ENCODE measurements at regions not wholly inside any gene's neighbourhood (a gene's known extent, or its start where the extent isn't known, plus 50 kb on each side); places are given as distances from the start of the nearest gene placed in this dataset.

DNA sequence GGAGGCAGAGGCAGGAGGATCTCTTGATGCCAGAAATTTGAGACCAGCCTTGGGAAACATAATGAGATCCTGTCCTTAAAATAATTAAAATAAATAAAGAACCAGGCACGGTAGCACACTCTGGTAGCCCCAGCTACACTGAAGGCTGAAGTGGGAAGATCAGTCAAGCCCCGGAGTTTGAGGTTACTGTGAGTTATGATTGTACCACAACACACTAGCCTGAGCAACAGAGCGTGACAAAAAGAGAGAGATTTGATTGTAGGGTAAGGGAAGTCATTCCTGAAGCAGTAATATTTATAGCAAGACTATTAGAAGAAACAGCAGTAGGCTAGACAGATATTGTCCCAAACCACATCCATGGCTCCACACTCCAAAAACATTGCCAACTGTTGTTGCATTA, 1408.4 kb upstream of the TENM4 start:
- TF ChIP-seq, protein P1, sequence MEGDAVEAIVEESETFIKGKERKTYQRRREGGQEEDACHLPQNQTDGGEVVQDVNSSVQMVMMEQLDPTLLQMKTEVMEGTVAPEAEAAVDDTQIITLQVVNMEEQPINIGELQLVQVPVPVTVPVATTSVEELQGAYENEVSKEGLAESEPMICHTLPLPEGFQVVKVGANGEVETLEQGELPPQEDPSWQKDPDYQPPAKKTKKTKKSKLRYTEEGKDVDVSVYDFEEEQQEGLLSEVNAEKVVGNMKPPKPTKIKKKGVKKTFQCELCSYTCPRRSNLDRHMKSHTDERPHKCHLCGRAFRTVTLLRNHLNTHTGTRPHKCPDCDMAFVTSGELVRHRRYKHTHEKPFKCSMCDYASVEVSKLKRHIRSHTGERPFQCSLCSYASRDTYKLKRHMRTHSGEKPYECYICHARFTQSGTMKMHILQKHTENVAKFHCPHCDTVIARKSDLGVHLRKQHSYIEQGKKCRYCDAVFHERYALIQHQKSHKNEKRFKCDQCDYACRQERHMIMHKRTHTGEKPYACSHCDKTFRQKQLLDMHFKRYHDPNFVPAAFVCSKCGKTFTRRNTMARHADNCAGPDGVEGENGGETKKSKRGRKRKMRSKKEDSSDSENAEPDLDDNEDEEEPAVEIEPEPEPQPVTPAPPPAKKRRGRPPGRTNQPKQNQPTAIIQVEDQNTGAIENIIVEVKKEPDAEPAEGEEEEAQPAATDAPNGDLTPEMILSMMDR (IDR thresholded peaks at IDR 0.05; ENCODE audit: low read depth, low read length, missing control alignments) = no peak
- no peak overlapping the region for H3K4me3 ChIP-seq (replicated peaks; ENCODE audit: low read depth, low read length)
- DNase-seq (ENCODE audit: extremely low read depth, low read depth) = no peak

DNA sequence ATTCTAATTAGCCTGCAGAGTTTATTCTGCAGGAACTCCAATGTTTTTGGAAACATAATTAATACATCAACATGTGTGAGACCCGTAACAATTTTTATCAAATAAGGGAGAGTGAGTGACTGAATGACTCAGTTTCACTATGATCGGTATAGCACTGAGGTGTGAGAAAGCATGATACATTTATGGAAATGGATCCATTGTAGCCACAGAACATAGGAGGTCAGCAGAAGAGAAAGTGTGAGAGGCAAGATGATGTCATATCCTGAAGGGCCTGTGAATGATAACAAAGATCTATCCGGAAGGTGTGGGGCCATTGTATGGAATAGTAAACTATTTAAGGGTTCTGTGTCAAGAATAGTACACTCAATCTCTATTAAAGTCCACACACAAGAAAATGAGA, 1406.1 kb upstream of the TENM4 start:
- no peak for DNase-seq (ENCODE audit: extremely low read depth, low read depth)
- TF ChIP-seq, protein P1 (IDR thresholded peaks at IDR 0.05; ENCODE audit: low read depth, low read length, missing control alignments) = no peak

DNA sequence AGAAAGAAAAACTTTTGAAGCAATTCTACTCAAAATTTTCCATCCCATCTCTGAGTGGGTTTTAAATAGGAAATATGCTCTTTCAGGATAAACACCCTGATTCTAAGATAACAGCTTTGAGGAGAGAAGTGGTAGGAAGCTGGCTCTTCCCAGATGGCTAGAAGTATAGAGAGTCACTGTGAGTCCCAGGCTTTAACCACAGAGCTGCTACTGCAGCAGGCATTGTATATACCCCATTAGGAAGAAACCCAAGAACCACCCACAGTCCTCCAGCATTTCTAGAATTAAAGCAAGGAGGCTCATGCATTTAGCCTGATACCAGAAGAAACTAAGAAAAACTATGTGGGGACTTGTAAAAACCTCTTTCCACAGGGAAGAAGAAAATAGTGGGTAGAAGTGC, 1405.6 kb upstream of the TENM4 start:
- no peak for DNase-seq (ENCODE audit: extremely low read depth, low read depth)
- H3K4me3 ChIP-seq (replicated peaks; ENCODE audit: low read depth, low read length) = no peak overlapping the region
- TF ChIP-seq, protein P1 (IDR thresholded peaks at IDR 0.05; ENCODE audit: low read depth, low read length, missing control alignments) = no peak

More for the DNA sequence above, 1406.1 kb upstream of the TENM4 start:
- no peak overlapping the region for H3K4me3 ChIP-seq (replicated peaks; ENCODE audit: low read depth, low read length)

DNA sequence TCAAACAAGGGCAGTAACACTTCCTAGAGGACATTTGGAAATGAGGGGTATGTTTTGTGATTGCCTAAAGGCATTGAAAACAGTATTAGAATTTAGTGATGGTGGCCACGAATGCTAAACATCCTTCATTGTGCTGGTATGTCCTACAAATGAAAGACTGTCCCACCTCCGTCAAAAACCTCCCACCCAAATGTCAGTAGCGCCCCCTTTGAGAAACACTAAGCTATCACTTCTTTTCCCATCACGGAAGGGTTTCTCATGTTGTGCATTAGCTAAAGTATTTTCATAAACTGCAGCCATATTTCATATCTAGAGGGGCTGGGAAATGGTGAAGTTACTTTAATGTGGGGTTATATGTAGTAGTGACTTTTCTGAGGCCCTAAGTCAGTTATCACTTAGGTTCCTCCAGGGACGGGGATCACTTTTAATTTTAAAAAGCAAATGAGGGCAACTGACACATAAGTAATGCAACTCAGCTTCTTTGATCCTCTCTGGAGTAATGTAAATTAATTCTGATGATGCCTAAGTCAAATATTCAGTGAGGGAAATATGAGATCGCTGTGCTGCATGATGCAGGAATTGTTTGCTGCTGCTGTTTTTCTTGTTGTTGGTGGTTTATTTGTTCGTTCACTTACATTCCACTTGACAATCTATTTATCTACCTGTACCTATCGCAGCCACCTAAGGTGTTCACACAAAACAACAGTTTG, 1403.4 kb upstream of the TENM4 start:
- H3K4me3 ChIP-seq (replicated peaks; ENCODE audit: low read depth, low read length) = no peak overlapping the region
- no peak for DNase-seq (ENCODE audit: extremely low read depth, low read depth)
- TF ChIP-seq, protein P1 (IDR thresholded peaks at IDR 0.05; ENCODE audit: low read depth, low read length, missing control alignments) = no peak

DNA sequence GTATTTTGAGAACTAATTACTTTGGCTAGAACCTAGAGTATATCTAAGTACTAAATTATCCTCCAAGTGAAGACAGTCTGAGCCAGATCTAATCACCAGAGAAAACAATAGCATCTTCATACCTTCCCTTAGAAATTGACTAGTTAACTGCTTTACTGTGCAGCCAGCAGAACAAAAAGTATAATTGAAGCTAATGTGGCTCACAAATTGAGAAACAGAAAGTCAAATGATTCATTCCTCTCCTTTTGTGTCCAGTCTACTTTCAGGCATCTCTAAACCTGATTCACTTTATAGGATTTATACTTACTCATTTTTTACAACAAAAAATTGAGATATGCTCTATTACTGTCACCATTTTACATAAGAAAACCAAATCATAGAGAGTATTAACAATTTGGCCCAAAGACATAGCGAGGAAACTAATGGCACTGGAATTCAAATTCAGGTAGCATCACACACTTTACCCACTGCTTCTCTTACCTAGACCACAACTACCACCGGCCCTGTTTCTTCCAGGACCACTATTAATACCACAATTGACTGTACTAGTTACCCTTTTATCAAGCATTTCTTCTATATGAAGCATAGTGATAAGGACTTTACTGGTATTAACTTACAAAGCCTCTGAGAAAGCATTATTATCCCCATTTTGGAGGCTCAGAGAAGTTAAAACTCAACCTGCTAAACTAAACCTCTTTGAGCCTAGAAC, 1402.6 kb upstream of the TENM4 start:
- TF ChIP-seq, protein P1 (IDR thresholded peaks at IDR 0.05; ENCODE audit: low read depth, low read length, missing control alignments) = no peak
- no peak for DNase-seq (ENCODE audit: extremely low read depth, low read depth)
- no peak overlapping the region for H3K4me3 ChIP-seq (replicated peaks; ENCODE audit: low read depth, low read length)

DNA sequence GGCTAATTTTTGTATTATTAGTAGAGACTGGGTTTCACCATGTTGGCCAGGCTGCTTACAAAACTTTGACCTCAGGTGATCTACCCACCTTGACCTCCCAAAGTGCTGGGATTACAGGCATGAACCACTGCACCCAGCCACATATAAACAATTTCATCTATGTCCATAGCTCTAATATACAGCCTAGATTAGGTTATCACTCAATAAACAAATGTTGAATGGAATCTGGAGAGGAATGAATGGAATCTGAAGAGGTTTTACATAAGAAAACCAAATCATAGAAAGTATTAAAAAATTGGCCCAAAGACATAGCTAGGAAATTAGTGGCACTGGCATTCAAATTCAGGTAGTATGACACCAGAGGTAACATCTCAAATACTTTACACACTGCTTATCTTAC, 1401.4 kb upstream of the TENM4 start:
- H3K4me3 ChIP-seq (replicated peaks; ENCODE audit: low read depth, low read length) = no peak overlapping the region
- DNase-seq (ENCODE audit: extremely low read depth, low read depth) = no peak
- TF ChIP-seq, protein P1 (IDR thresholded peaks at IDR 0.05; ENCODE audit: low read depth, low read length, missing control alignments) = no peak

All from HFF-Myc (cell line).